RWPE1 (cell line): ENCODE measurements at regions not wholly inside any gene's neighbourhood (a gene's known extent, or its start where the extent isn't known, plus 50 kb on each side); places are given as distances from the start of the nearest gene placed in this dataset.

Experiments used
- CTCF ChIA-PET: fragments of 350-600 bp; sonication (Branson Sonifier 250); formaldehyde crosslinking; extraction: SDS; loops from one replicate; lab custom pipeline; 2021; lab: Yijun Ruan, JAX
- POLR2A ChIA-PET: fragments of 400-600 bp; formaldehyde crosslinking; extraction: SDS; loops from one replicate; lab custom pipeline; 2020; ENCODE audit warnings: antibody characterized with exemption; ENCODE audit not compliant: low non-redundant PET; lab: Yijun Ruan, JAX
- DNase-seq: peaks from one replicate; pipeline ENCODE4 v3.0.0; 2012; ENCODE audit warnings: low spot score
- H3K27ac ChIP-seq: fragments of 450-650 bp; 2 replicates; pipeline ENCODE4 v1.5.1; 2017
- CTCF ChIP-seq: fragments of 450-650 bp; conservative IDR thresholded peaks from 2 replicates; pipeline ENCODE4 v1.5.1; 2017; ENCODE audit warnings: low read depth, mild to moderate bottlenecking

- no peak overlapping the region for H3K27ac ChIP-seq
- TF ChIP-seq CTCF, result no peak
- CTCF ChIA-PET, result no interaction called here
- no peak for DNase-seq
- POLR2A ChIA-PET, result no interaction called here
These were observed 651.3 kb downstream of the NYAP2 start for GRCh38 chr2:226050822-226051221.

GRCh38 chr2:226048611-226049010 lies 649.1 kb downstream of the NYAP2 start:
- peak; percentile 49 for DNase-seq
- CTCF ChIA-PET, result no interaction called here

GRCh38 chr2:226045080-226045479 lies 645.6 kb downstream of the NYAP2 start:
- TF ChIP-seq CTCF, result no peak
- ChIA-PET CTCF (no interaction called here), POLR2A (no interaction called here)
- no peak for DNase-seq
- no peak overlapping the region for H3K27ac ChIP-seq

More at GRCh38 chr2:226048611-226049010, 649.1 kb downstream of the NYAP2 start:
- no peak for TF ChIP-seq CTCF
- POLR2A ChIA-PET, result interaction anchor here (0.6 kb wide), 1 partner anchor 57 kb away, joined by 3 read pairs; no protein-coding TSS in a partner anchor
- no peak overlapping the region; the same call in 1 of the 2 replicates for H3K27ac ChIP-seq

- TF ChIP-seq CTCF, result no peak
- CTCF ChIA-PET, result interaction anchor here (0.6 kb wide), 1 partner anchor 868 kb away, joined by 3 read pairs; no protein-coding TSS in a partner anchor
- no peak for DNase-seq
- POLR2A ChIA-PET, result no interaction called here
- no peak overlapping the region for H3K27ac ChIP-seq
These were observed 640.9 kb downstream of the NYAP2 start for GRCh38 chr2:226040344-226040900.

GRCh38 chr2:226037526-226037925 lies 638.0 kb downstream of the NYAP2 start:
- CTCF ChIA-PET, result no interaction called here
- H3K27ac ChIP-seq, result no peak overlapping the region
- POLR2A ChIA-PET, result no interaction called here
- no peak for DNase-seq
- TF ChIP-seq CTCF, result no peak

- ChIA-PET POLR2A (interaction anchor here (0.7 kb wide), 1 partner anchor 1687 kb away, joined by 4 read pairs; no protein-coding TSS in a partner anchor), CTCF (no interaction called here)
- TF ChIP-seq CTCF, result no peak
- H3K27ac ChIP-seq, result peak overlapping the region; percentile 82
- peak; percentile 22 for DNase-seq
These were observed 632.4 kb downstream of the NYAP2 start for GRCh38 chr2:226031647-226032501.
